ACHN (cell line): ENCODE measurements at regions not wholly inside any gene's neighbourhood (a gene's known extent, or its start where the extent isn't known, plus 50 kb on each side); places are given as distances from the start of the nearest gene placed in this dataset.
"Not testable (repeated sequence)": the region's sequence is repeated elsewhere in the genome, so short reads cannot be mapped to it uniquely, and the experiment has no call there.

Experiments used
- DNase-seq: peaks from one replicate; pipeline ENCODE4 v3.0.0-alpha.2; 2015
- in situ Hi-C: cut with HindIII; loops from 2 replicates; pipeline ENCODE4 v1.10.0; 2017; ENCODE audit warnings: low sequenced_read_pairs, low pct_ligation_motif_present, low pct_unique_long_range_greater_than_20kb

GRCh38 chr2:8382485-8382884, 299.4 kb upstream of the ID2 start:
- no peak for DNase-seq
- in situ Hi-C loops: no loop called here

DNA sequence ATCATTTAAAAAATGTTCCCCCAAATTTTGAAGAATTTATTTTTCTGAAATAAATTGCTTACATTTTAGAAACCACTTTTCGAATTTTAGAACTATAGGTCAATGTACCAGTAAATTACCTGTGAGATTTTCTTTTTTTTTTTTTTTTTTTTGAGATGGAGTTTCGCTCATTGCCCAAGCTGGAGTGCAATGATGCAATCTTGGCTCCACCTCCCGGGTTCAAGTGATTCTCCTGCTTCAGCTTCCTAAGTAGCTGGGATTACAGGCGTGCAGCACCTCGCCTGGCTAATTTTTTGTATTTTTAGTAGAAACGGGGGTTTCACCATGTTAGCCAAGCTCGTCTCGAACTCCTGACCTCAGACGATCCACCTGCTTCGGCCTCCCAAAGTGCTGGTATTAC, 295.1 kb upstream of the ID2 start:
- in situ Hi-C loops: not testable (repeated sequence)

DNA sequence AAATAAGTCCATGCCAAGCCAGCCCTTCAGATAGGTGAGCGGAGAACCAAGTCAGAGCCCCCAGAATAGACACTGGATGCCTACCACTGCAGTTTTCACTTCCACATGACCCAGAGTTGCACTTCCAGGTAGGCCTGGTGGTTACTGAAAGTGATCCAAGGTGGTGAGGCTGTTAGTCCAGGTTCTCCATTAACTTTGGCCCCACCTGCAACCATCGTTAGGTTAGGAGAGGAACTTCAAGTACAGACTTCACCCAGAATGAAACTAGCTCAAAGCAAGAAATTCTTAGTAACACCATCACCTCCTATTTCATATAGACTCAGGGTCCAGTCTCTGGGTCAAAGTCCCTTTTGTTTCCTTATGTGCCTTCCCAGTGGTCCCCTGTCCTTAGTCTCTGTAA, 293.1 kb upstream of the ID2 start:
- DNase-seq: no peak
- in situ Hi-C loops: no loop called here

More for the DNA sequence above, 295.1 kb upstream of the ID2 start:
- DNase-seq: not testable (repeated sequence)

DNA sequence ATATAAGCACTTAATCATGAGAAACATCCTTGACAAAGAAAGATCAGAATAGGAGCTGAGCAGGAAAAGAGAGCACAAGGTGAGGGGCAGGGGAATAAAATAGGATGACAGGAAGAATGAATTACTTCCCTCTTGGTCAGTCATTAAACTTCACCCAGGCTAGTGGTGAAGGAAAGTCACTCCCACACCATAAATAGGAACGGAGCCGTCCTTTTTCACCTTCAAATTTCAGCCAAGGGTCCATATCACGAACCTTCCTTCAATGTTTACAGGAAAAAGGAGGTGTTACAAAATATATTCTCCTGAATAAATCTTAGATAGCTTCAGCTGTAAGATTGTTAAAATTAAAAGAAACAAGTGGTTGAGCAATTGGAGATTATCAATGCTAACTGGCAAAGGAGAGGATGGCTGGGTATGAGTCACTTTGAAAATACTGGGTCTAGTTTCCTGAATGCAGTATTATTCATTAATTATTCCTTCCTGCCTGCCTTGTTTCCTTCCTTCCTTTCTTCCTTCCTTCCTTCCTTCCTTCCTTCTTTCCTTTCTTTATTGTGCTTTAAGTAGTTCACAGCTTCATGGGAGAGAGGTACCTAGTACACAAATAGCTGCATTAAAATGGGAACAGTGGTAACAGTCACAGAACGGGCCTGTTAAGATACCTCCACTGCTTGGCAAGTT, 292.3 kb upstream of the ID2 start:
- DNase-seq: no peak
- in situ Hi-C loops: no loop called here

GRCh38 chr2:8391126-8391525, 290.7 kb upstream of the ID2 start:
- in situ Hi-C loops: no loop called here
- no peak for DNase-seq

DNA sequence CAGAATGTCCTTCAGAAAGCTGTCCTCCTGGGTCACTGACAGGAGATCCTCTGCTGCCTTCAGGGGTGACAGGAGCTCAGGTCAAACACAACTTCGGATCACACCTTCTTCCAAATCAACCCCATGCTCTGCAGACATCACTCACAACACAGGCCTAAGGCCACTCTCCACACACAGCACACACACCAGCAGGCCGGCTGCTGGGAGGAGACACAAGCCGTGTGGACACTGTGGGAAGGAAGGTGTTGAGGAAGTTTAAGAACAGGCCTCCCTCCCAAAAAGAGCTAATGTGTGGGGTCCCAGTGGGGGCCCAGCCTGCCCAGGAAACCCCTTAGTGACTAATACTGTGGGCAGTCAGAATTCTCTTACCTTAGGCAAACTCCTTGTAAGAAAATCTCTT, 290.3 kb upstream of the ID2 start:
- in situ Hi-C loops: no loop called here
- no peak for DNase-seq

GRCh38 chr2:8392098-8392866, 289.6 kb upstream of the ID2 start:
- in situ Hi-C loops: no loop called here
- DNase-seq: no peak

- in situ Hi-C loops: no loop called here
- no peak for DNase-seq
These were observed 288.4 kb upstream of the ID2 start for GRCh38 chr2:8393506-8393905.

DNA sequence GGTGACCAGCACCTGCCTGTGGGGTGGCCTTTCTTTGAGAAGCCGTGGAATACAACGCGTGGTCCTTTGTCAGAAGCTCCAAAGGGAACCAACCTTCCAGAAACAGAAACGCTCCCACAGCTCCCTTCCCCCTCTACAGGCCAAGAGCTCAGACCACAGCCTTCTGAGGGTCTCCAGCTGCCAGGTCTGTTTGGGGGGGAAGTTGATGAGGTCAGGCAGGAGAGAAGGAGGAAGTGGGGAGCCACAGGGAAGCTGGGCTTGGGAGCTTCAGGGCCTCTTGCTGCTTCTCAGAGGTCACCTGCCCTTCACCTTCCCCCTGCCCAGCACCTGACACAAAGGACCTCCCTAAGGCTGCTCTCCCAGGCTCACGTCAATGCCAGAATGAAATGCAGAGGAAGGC, 287.7 kb upstream of the ID2 start:
- DNase-seq: no peak
- in situ Hi-C loops: no loop called here

- no peak for DNase-seq
- in situ Hi-C loops: no loop called here
These were observed 287.1 kb upstream of the ID2 start for GRCh38 chr2:8394569-8395359.

GRCh38 chr2:8395718-8396117, 286.1 kb upstream of the ID2 start:
- DNase-seq: no peak
- in situ Hi-C loops: no loop called here

DNA sequence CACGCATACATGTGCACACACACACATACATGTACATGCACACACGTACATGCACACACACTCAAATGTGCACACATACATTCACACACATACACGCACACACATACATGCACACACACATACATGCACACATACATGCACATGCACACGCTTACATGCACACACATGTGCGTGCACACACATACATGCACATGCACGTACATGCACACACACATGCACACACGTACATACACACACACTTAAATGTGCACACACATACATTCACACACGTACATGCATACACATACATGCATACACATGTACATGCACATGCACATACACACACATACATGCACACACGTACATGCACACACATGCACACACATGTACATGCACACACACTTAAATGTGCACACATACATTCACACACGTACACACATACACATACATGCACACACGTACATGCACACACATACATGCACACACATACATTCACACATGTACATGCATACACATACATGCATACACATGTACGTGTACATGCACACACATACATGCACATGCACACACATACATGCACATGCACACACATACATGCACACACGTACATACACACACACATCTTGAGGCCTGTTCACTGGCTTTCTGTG, 283.7 kb upstream of the ID2 start:
- in situ Hi-C loops: no loop called here
- no peak for DNase-seq

DNA sequence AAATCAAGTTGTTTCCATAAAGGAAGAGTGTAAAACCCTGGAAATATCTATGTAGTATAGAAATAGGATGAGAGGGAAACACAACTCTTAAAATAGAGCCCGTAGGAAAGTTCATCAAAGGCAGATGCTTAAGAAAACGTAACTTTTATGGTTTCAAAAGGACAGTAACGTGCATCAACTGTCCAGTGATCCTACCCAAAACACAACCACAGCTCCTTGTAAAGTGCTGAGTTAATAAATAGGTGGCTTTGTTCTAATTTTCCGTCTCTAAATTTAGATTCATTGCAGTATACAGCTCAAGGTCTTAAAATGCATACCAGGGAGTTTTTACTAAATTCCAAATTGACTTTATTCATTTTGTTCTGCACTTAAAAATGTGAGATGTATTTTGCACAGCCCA, 282.1 kb upstream of the ID2 start:
- no peak for DNase-seq
- in situ Hi-C loops: no loop called here

GRCh38 chr2:8400196-8400595, 281.7 kb upstream of the ID2 start:
- no peak for DNase-seq
- in situ Hi-C loops: no loop called here

- in situ Hi-C loops: no loop called here
- DNase-seq: no peak
These were observed 279.6 kb upstream of the ID2 start for GRCh38 chr2:8402222-8402621.

GRCh38 chr2:8403876-8404275, 278.0 kb upstream of the ID2 start:
- in situ Hi-C loops: no loop called here
- no peak for DNase-seq

GRCh38 chr2:8405334-8405733, 276.5 kb upstream of the ID2 start:
- in situ Hi-C loops: no loop called here
- no peak for DNase-seq

- no peak for DNase-seq
- in situ Hi-C loops: no loop called here
These were observed 275.6 kb upstream of the ID2 start for GRCh38 chr2:8406271-8406670.

DNA sequence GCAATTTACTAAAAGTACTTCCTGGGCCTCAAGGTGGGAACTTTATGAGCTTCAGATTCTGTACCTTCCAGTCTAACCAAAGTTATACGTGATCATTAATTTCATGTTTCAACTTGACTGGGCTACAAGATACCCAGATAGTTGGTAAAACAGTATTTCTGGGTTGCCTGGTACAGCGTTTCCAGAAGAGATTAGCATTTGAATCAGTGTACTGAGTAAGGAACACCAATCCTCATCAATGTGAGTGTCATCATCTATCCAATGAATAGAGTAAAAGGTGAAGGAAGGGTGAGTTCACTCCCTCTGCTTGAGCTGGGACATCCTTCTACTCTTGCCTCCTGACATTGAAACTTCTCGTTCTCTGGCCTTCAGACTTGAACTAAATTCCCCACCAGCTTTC, 274.5 kb upstream of the ID2 start:
- DNase-seq: no peak

More for the DNA sequence above, 274.5 kb upstream of the ID2 start:
- in situ Hi-C loops: no loop called here
